ENCODE measurements at regions not wholly inside any gene's neighbourhood (a gene's known extent, or its start where the extent isn't known, plus 50 kb on each side); places are given as distances from the start of the nearest gene placed in this dataset.

GRCh38 chr22:34722901-34723300, 343.1 kb upstream of the ISX start:
- no peak for TF ChIP-seq CTCF (IDR thresholded peaks at IDR 0.05; ENCODE audit: insufficient read depth, low read length, poor library complexity, severe bottlenecking)
- no peak for TF ChIP-seq EZH2phosphoT487 (conservative IDR thresholded peaks at IDR 0.05; ENCODE audit: low read length)

Measured in SU-DHL-6 (cell line).